ENCODE measurements at regions not wholly inside any gene's neighbourhood (a gene's known extent, or its start where the extent isn't known, plus 50 kb on each side); places are given as distances from the start of the nearest gene placed in this dataset.
"Not testable (repeated sequence)": the region's sequence is repeated elsewhere in the genome, so short reads cannot be mapped to it uniquely, and the experiment has no call there.

DNA sequence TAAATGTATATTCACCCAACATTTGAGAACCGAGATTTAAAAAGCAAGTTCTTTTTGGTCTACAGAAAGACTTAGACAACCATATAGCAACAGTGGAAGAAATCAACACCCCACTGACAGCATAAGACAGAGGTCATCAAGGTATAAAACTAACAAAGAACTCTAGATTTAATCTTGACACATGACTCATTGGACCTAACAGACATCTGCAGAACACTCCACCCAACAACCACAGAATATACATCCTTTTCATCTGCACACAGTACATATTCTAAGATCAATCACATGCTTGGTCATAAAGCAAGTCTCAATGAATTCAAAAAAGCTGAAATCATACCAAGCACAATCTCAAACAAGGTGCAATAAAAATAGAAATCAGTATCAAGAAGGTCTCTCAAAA, 65.8 kb downstream of the SPIN4 start:
- no peak for FAIRE-seq

DNA sequence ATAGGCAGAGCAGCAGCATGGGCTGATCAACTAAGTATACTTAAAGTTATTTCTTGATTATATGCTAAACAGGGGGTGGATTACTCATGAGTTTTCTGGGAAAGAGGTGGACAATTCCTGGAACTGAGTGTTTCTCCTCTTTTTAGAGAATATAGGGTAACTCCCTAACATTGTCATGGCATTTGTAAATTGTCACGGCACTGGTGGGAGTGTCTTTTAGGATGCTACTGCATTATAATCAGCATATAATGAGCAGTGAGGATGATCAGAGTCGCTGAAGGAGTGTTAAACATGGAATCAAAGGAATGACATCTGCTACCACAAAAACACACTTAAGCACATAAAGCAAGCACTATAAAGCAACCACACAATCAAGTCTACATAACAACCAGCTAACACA, 66.5 kb downstream of the SPIN4 start:
- FAIRE-seq, result no peak

- no peak for FAIRE-seq
Observed at GRCh38 chrX:63283348-63283747, 67.8 kb downstream of the SPIN4 start.

GRCh38 chrX:63282828-63283227, 68.3 kb downstream of the SPIN4 start:
- FAIRE-seq, result no peak

DNA sequence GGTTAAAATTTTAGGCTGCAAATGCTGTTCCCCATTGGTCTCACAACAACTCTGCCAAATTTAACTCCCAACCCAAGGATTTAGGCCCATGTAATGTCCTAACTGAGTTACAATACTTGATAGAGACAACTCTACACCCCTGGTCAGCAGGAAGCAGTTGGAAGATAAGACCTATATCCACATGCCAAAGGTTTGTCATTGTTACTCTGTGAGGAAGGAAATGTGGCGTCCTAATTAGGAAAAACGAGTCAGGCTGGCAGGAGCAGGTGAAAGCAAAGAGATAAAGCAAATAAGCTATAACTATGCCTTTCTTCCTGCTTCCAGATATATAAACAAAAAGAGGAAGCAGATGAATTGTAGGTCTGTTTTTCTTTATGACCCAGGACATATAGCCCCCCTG, 69.1 kb downstream of the SPIN4 start:
- no peak for FAIRE-seq

DNA sequence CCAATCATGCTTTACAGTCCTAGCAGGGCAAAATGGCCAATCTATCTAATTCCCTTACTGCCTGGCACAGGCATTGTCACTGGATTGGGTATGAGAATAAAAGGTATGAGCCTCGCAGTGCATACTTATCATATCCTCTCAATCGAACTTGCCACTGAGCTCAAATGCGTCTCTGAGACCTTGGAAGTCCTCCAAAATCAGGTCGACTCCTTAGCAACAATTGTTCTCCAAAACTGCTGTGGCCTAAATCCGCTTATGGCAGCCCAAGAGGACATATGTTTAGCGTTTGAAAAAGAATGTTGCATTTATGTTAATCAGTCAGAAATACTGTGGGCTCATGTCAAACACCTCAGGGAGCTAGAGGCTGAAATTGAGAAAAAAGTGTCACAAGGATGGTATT, 69.7 kb downstream of the SPIN4 start:
- FAIRE-seq, result no peak

GRCh38 chrX:63277394-63277793, 73.7 kb downstream of the SPIN4 start:
- not testable (repeated sequence) for FAIRE-seq

- FAIRE-seq, result no peak
Observed at GRCh38 chrX:63275127-63275526, 76.0 kb downstream of the SPIN4 start.

GRCh38 chrX:63270873-63271272, 80.3 kb downstream of the SPIN4 start:
- no peak for FAIRE-seq

- no peak for FAIRE-seq
Observed at GRCh38 chrX:63258144-63258543, 93.0 kb downstream of the SPIN4 start.

GRCh38 chrX:63250253-63250868, 100.8 kb downstream of the SPIN4 start:
- FAIRE-seq, result no peak

DNA sequence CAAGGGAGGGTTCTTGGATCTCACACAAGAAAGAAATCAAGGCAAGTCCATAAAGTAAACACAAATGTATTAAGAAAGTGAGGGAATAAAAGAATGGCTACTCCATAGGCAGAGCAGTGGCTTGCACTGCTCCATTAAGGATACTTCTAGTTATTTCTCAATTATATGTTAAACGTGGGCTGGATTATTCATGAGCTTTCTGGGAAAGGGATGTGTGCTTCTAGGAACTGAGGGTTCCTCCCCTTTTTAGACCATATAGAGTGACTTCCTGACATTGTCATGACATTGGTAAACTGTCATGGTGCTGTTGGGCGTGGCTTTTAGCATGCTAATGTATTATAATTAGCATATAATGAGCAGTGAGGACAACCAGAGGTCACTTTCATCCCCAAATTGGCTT, 108.4 kb downstream of the SPIN4 start:
- not testable (repeated sequence) for FAIRE-seq

DNA sequence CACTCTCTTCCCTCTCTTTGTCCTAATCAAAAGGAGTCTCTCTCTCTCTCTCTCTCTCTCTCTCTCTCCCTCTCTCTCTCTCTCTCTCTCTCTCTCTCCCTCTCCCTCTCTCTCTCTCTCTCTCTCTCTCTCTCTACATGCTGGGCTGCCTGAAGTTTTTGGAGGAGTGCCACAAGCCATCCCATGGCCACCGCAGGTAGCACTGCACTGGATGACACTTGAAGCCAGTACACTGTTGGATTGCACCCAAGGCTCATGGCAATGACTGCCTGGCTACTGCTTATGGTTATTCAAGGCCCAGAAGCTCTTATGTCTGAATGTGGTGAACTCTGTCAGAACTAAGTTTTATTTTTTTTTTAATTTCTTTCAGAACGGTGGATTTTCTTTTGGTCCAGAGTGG, 115.2 kb downstream of the SPIN4 start:
- FAIRE-seq, result not testable (repeated sequence)

- not testable (repeated sequence) for FAIRE-seq
Observed at GRCh38 chrX:63233013-63233412, 118.1 kb downstream of the SPIN4 start.

DNA sequence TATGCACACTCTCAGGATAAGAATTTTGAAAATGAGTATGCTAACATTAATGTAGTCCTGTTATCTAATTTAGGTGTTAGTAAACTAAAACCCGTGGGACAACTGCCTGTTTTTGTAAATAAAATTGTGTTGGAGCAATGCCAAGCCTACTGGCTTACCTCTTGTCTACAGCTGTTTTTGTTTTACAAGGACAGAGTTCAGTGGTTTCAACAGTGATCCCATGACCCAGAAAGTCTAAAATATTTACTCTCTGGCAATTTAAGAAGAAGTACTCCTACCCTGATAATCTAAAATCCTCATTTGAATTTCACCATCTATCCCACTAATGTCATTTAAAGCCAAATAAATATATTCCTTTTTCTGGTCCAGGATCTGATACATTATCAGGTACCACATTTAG, 132.9 kb downstream of the SPIN4 start:
- peak; percentile 76 for FAIRE-seq

GRCh38 chrX:63217549-63217948, 133.6 kb downstream of the SPIN4 start:
- not testable (repeated sequence) for FAIRE-seq

GRCh38 chrX:63209645-63210044, 141.5 kb downstream of the SPIN4 start:
- FAIRE-seq, result not testable (repeated sequence)

- not testable (repeated sequence) for FAIRE-seq
Observed at GRCh38 chrX:63209128-63209527, 142.0 kb downstream of the SPIN4 start.

GRCh38 chrX:63204266-63205074, 146.7 kb downstream of the SPIN4 start:
- not testable (repeated sequence) for FAIRE-seq

GRCh38 chrX:63201987-63202386, 149.1 kb downstream of the SPIN4 start:
- FAIRE-seq, result not testable (repeated sequence)

- FAIRE-seq, result not testable (repeated sequence)
Observed at GRCh38 chrX:63198693-63199092, 152.4 kb downstream of the SPIN4 start.

DNA sequence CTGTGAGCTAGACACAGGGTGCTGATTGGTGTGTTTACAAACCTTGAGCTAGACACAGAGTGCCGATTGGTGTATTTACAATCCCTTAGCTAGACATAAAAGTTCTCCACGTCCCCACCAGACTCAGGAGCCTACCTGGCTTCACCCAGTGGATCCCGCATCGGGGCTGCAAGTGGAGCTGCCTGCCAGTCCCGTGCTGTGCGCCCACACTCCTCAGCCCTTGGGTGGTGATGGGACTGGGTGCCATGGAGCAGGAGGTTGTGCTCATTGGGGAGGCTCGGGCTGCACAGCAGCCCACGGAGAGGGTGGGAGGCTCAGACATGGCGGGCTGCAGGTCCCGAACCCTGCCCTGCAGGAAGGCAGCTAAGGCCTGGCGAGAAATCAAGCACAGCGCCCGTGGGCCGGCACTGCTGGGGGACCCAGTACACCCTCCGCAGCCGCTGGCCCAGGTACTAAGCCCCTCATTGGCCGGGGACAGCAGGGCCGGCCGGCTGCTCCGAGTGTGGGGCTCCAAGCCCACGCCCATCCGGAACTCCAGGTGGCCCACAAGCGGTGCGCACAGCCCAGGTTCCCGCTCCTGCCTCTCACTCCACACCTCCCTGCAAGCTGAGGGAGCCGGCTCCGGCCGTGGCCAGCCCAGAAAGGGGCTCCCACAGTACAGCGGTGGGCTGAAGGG, 158.6 kb downstream of the SPIN4 start:
- not testable (repeated sequence) for FAIRE-seq

DNA sequence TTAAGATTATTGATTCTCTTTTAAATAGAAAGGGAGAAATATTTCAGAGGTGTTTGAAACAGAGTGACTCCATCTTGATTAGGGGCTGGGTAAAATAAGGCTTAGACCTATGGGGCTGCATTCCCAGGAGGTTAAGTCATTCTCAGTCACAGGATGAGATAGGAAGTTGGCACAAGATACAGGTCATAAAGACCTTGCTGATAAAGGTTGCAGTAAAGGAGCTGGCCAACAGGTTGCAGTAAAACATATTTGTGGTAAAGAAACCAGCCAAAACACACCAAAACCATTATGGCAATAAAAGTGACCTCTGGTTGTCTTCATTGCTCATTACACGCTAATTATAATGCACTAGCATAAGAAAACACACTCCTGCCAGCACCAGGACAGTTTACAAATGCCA, 165.0 kb downstream of the SPIN4 start:
- FAIRE-seq, result no peak

GRCh38 chrX:63179852-63180251, 171.3 kb downstream of the SPIN4 start:
- not testable (repeated sequence) for FAIRE-seq
